Mucosa of descending colon (tissue), 3 donors: ENCODE measurements at regions not wholly inside any gene's neighbourhood (a gene's known extent, or its start where the extent isn't known, plus 50 kb on each side); places are given as distances from the start of the nearest gene placed in this dataset.
A peak's percentile ranks its signal among the peaks of the same experiment; 100 is the strongest.
"Not testable (repeated sequence)": the region's sequence is repeated elsewhere in the genome, so short reads cannot be mapped to it uniquely, and the experiment has no call there.

Source experiments
- ATAC-seq: fragments of 200-7000 bp; cut with Tn5 transposase; one replicate; pipeline ENCODE4 v1.9.1; 2020; ENCODE audit warnings: mild to moderate bottlenecking, moderate library complexity
- DNase-seq, 3 donors: peaks; one replicate each; pipeline ENCODE4 v3.0.0-alpha.2; 2020
- H3K36me3 ChIP-seq: fragments of 200-600 bp; one replicate; pipeline ENCODE4 v1.8.0; 2021; ENCODE audit warnings: low read depth, mild to moderate bottlenecking
- H3K4me1 ChIP-seq: fragments of 200-600 bp; one replicate; pipeline ENCODE4 v1.8.0; 2021; ENCODE audit warnings: low read depth, mild to moderate bottlenecking
- H3K4me3 ChIP-seq: fragments of 200-600 bp; one replicate; pipeline ENCODE4 v1.8.0; 2021; ENCODE audit warnings: mild to moderate bottlenecking
- H3K9me3 ChIP-seq: fragments of 200-600 bp; one replicate; pipeline ENCODE4 v1.8.0; 2021; ENCODE audit warnings: mild to moderate bottlenecking
- intact Hi-C, 2 donors: fragments of 100-400 bp; cut with DNase I in 1 of 2; cut with micrococcal nuclease in 1 of 2; formaldehyde crosslinking; loops; one replicate each; pipeline versions ENCODE4 v1.11.0 to v1.11.1; 2022; cut with DNase I, micrococcal nuclease
- TF ChIP-seq, protein P1 (sequence below): fragments of 200-600 bp; IDR thresholded peaks from one replicate; pipeline ENCODE4 v1.8.0; 2022; ENCODE audit warnings: antibody characterized with exemption, mild to moderate bottlenecking
- donor health status: DM: no; HTN: no; CAD: no; lungs with moderate emphysema.
- donor health status: DM: no; HTN: no; CAD: no.
- donor health status: DM: no; HTN: yes; CAD: no.

DNA sequence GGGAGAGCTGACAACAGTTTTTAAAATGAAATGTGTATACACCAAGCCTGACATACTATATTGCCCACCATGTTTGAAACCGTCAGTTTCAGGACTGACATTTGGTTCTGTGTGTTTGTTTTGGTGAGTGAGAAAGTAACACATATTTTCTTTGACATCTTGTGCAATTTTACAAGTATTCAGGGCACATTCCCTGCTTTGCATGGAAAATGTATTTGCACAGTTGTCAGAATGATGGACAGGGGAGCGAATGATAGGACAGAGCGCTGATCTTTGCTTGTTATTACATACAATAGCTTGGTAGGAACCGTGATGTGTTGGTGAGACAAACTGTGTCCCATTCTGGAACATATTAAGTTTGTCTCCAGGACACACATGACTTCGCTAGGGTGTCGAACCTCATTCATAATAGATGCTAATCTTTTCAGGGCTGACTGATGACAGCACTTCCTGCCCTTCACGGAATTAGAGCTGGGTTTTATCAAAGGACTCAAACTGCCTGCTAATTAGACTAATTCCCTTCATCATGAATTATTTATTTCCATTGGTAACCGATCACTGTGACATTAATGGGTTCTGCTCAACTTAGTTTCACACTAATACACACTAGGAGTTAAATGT lies 158.5 kb downstream of the CDCA7 start:
- Histone ChIP-seq H3K36me3 (no peaks in the 10 kb centered on the region), H3K4me3 (no peak overlapping the region), H3K4me1 (no peaks in the 10 kb centered on the region), H3K9me3 (peaks cover 4% of the 10 kb centered on the region)
- TF ChIP-seq, protein P1, sequence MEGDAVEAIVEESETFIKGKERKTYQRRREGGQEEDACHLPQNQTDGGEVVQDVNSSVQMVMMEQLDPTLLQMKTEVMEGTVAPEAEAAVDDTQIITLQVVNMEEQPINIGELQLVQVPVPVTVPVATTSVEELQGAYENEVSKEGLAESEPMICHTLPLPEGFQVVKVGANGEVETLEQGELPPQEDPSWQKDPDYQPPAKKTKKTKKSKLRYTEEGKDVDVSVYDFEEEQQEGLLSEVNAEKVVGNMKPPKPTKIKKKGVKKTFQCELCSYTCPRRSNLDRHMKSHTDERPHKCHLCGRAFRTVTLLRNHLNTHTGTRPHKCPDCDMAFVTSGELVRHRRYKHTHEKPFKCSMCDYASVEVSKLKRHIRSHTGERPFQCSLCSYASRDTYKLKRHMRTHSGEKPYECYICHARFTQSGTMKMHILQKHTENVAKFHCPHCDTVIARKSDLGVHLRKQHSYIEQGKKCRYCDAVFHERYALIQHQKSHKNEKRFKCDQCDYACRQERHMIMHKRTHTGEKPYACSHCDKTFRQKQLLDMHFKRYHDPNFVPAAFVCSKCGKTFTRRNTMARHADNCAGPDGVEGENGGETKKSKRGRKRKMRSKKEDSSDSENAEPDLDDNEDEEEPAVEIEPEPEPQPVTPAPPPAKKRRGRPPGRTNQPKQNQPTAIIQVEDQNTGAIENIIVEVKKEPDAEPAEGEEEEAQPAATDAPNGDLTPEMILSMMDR = no peak
- DNase-seq (no peak), ATAC-seq (no peak)
- intact Hi-C loops = no loop called here

DNA sequence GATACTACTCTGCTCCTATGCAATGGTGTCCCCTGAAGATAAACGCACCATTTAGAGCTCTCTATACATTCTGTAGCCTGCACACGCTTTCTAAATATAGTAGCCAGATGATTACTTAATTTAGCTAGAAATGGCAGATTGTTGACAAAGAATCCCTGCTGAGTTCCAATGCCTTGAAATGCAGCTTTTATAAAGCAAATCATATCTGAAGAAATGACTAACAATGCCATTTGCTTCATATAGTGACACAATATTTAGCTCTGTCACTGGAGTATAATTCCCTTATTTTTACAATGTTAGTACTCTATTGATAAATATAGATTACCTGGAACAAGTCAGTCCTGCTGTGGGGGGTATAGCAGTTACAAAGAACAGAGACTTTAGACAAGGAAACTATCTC lies 166.2 kb downstream of the CDCA7 start:
- TF ChIP-seq, protein P1 = no peak
- Histone ChIP-seq H3K36me3 (no peaks in the 10 kb centered on the region), H3K4me1 (peaks cover 9% of the 10 kb centered on the region), H3K9me3 (peaks cover 5% of the 10 kb centered on the region), H3K4me3 (no peak overlapping the region)
- DNase-seq = no peak
- intact Hi-C loops = no loop called here
- no peak for ATAC-seq

DNA sequence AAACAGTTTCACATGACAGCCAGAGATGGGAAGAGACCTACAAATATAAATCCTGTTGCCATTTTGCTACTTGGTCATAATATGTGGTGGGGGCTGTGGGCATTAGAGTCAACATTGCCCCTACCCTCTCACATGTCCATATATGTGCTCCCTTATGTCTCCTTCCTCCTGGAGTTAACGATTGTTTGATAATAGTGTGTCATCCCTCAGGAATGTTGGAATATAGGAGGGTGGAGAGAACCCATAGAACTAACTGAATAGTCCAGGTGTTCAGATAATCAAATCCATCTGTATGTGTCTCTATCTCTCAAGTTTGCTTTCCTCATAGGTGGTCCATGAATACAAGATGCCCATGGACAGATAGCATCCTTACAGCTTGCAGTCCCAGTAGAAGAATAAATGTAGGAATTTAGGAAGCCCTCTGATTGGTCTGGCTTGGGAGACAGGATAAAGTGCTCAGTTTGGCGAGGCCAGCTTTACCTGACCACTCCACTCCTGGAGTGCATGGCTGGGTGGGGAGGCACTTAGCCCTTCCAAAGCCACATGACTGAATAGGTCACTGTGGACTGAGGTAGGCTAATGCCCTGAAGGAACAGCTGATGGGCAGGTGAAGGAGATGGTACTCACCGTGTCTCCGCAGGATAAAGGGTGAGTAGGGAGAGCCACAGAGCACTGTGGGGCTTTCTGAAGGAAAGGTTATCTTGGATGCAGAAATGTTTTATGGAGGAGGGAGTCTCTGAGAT lies 166.9 kb downstream of the CDCA7 start:
- H3K9me3 ChIP-seq = peaks cover 5% of the 10 kb centered on the region
- DNase-seq (no peak), ATAC-seq (peak; percentile 49)
- H3K36me3 ChIP-seq = no peaks in the 10 kb centered on the region
- TF ChIP-seq, protein P1 = no peak
- peaks cover 9% of the 10 kb centered on the region for H3K4me1 ChIP-seq
- no peak overlapping the region for H3K4me3 ChIP-seq
- intact Hi-C loops = no loop called here

DNA sequence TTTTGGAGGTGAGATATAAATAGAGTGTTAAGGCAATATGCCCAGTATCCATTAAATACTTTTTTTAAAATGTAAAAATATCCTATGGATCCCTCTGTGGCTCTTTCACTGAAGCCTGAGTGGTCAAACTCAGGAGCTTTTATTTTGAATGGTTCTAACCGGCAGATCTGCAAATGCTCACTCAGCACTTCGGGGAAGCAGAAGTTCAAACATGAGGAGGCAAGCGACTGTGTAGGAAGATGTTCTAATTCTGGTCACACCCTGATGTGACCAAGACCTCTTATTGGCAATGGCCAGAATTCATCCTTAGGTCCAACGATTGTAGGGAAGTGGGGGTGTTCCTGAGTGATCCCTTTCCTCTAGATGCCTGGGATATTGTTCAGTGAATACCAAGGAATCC lies 168.8 kb downstream of the CDCA7 start:
- Histone ChIP-seq H3K4me3 (no peak overlapping the region), H3K36me3 (no peaks in the 10 kb centered on the region), H3K4me1 (peaks cover 9% of the 10 kb centered on the region), H3K9me3 (peaks cover 3% of the 10 kb centered on the region)
- intact Hi-C loops = no loop called here
- no peak for ATAC-seq
- TF ChIP-seq, protein P1 = no peak
- DNase-seq = no peak

DNA sequence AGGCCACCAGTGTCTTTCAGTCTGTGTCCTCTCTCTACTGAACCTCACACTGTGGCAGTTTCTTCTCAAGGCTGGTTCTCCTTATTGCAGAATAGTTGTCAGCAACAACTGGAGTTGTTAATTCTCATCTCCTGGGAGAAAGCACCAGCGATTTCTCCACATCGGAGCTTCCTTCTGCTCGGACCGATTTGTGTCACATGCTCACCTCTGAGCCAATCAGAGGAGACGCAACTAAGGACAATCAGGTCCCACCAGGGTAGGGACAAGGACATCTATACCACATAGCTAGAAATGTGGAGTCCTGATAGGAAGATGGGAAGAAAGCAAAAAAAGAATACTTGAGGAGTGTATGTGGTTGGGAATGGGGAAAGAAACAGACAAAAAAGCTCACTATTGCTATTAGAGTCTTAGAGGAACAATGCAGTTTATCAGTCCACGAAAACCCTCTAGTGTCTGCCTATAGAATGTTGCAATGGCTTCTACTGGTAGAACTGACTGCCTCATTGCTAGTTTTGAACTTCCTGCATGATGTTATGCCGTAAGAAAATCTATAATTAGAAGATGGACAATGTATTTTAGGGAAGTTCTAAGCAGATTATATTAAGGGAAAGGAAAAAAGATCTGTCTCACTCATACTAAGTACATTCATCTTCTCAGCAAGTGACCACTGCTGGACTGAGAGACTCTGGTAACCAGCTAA lies 169.7 kb downstream of the CDCA7 start:
- ATAC-seq (no peak), DNase-seq (no peak)
- TF ChIP-seq, protein P1 = no peak
- Histone ChIP-seq H3K4me1 (peaks cover 9% of the 10 kb centered on the region), H3K9me3 (peaks cover 3% of the 10 kb centered on the region), H3K4me3 (no peak overlapping the region), H3K36me3 (no peaks in the 10 kb centered on the region)
- intact Hi-C loops = no loop called here

DNA sequence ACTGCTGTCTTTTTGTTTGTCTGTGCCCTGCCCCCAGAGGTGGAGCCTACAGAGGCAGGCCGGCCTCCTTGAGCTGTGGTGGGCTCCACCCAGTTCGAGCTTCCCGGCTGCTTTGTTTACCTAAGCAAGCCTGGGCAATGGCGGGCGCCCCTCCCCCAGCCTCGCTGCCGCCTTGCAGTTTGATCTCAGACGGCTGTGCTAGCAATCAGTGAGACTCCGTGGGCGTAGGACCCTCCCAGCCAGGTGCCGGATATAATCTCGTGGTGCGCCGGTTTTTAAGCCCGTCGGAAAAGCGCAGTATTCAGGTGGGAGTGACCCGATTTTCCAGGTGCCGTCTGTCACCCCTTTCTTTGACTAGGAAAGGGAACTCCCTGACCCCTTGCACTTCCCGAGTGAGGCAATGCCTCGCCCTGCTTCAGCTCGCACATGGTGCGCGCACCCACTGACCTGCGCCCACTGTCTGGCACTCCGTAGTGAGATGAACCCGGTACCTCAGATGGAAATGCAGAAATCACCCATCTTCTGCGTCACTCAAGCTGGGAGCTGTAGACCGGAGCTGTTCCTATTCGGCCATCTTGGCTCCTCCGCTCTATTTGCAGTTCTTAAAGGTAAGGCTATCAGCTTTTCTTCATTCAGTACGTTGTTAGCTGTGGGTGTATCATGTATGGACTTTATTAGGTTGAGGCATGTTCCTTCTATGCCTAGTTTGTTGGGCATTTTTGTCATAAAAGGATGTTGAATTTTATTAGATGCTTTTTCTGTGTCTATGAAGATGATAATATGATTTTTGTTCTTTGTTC lies 178.3 kb downstream of the CDCA7 start:
- H3K36me3 ChIP-seq, H3K9me3 ChIP-seq, H3K4me1 ChIP-seq, intact Hi-C loops: not testable (repeated sequence)
- peak overlapping the region; percentile 9 for H3K4me3 ChIP-seq
- peak in 2 of 3 donors; percentile 56 to 58 for DNase-seq
- peak; percentile 76 for ATAC-seq
